RWPE2 (cell line): ENCODE measurements at regions not wholly inside any gene's neighbourhood (a gene's known extent, or its start where the extent isn't known, plus 50 kb on each side); places are given as distances from the start of the nearest gene placed in this dataset.

Experiments used
- ATAC-seq: fragments of 200-7000 bp; cut with Tn5 transposase; 3 replicates; pipeline ENCODE4 v1.9.1; 2021; ENCODE audit warnings: low read depth
- DNase-seq: peaks from one replicate; pipeline ENCODE4 v3.0.0-alpha.2; 2020; ENCODE audit warnings: low spot score
- H3K27ac ChIP-seq: fragments of 450-650 bp; 2 replicates; pipeline ENCODE4 v1.5.1; 2017; ENCODE audit warnings: mild to moderate bottlenecking; ENCODE audit not compliant: poor library complexity, severe bottlenecking
- H3K27me3 ChIP-seq: fragments of 250-450 bp; sonication (Bioruptor Pico); 2 replicates; pipeline ENCODE4 v1.5.1; 2021; ENCODE audit warnings: mild to moderate bottlenecking, moderate library complexity; ENCODE audit not compliant: insufficient read depth, poor library complexity, severe bottlenecking
- H3K36me3 ChIP-seq: fragments of 250-450 bp; sonication (Bioruptor Pico); 2 replicates; pipeline ENCODE4 v1.5.1; 2020; ENCODE audit warnings: low read depth, mild to moderate bottlenecking, moderate library complexity
- H3K4me1 ChIP-seq: fragments of 250-450 bp; sonication (Bioruptor Pico); 2 replicates; pipeline ENCODE4 v1.5.1; 2021; ENCODE audit warnings: mild to moderate bottlenecking, moderate library complexity; ENCODE audit not compliant: insufficient read depth, poor library complexity, severe bottlenecking
- H3K4me3 ChIP-seq: fragments of 250-450 bp; sonication (Bioruptor Pico); 2 replicates; pipeline ENCODE4 v1.5.1; 2021; ENCODE audit warnings: mild to moderate bottlenecking, moderate library complexity; ENCODE audit not compliant: severe bottlenecking
- H3K9me3 ChIP-seq: fragments of 250-450 bp; sonication (Bioruptor Pico); 2 replicates; pipeline ENCODE4 v1.5.1; 2021; ENCODE audit warnings: mild to moderate bottlenecking, moderate library complexity; ENCODE audit not compliant: severe bottlenecking
- CTCF ChIP-seq: fragments of 450-650 bp; IDR thresholded peaks from one replicate; pipeline ENCODE4 v1.5.1; 2017; ENCODE audit warnings: mild to moderate bottlenecking, moderate library complexity; ENCODE audit not compliant: poor library complexity, severe bottlenecking

- Histone ChIP-seq H3K27ac (no peak overlapping the region), H3K27me3 (no peaks in the 10 kb centered on the region), H3K4me1 (peaks cover 18% of the 10 kb centered on the region), H3K4me3 (no peak overlapping the region), H3K9me3 (no peaks in the 10 kb centered on the region), H3K36me3 (no peaks in the 10 kb centered on the region)
- ATAC-seq, result no peak
- TF ChIP-seq CTCF, result no peak
- DNase-seq, result no peak
These were observed 727.8 kb downstream of the CDH11 start for GRCh38 chr16:64394061-64394460.

GRCh38 chr16:64392456-64392855 is 729.4 kb downstream of the CDH11 start:
- Histone ChIP-seq H3K4me1 (peaks cover 7% of the 10 kb centered on the region), H3K27ac (no peak overlapping the region), H3K4me3 (no peak overlapping the region), H3K9me3 (peaks cover 3% of the 10 kb centered on the region), H3K27me3 (no peaks in the 10 kb centered on the region), H3K36me3 (no peaks in the 10 kb centered on the region)
- no peak for ATAC-seq
- no peak for DNase-seq
- TF ChIP-seq CTCF, result no peak

- no peak for TF ChIP-seq CTCF
- Histone ChIP-seq H3K4me3 (no peak overlapping the region), H3K36me3 (no peaks in the 10 kb centered on the region), H3K4me1 (peaks cover 7% of the 10 kb centered on the region), H3K27me3 (no peaks in the 10 kb centered on the region), H3K27ac (peak overlapping the region; percentile 68), H3K9me3 (peaks cover 3% of the 10 kb centered on the region)
- DNase-seq (no peak), ATAC-seq (peak; percentile 98)
These were observed 730.7 kb downstream of the CDH11 start for GRCh38 chr16:64391063-64391600.

GRCh38 chr16:64390102-64390501 is 731.8 kb downstream of the CDH11 start:
- H3K27me3 ChIP-seq, result no peaks in the 10 kb centered on the region
- ATAC-seq (no peak), DNase-seq (no peak)
- H3K36me3 ChIP-seq, result no peaks in the 10 kb centered on the region
- H3K9me3 ChIP-seq, result peaks cover 3% of the 10 kb centered on the region
- no peak overlapping the region for H3K27ac ChIP-seq
- no peak for TF ChIP-seq CTCF
- peaks cover 7% of the 10 kb centered on the region for H3K4me1 ChIP-seq
- H3K4me3 ChIP-seq, result no peak overlapping the region

- Histone ChIP-seq H3K36me3 (no peaks in the 10 kb centered on the region), H3K27ac (no peak overlapping the region), H3K9me3 (peaks cover 3% of the 10 kb centered on the region), H3K27me3 (no peaks in the 10 kb centered on the region), H3K4me1 (no peaks in the 10 kb centered on the region), H3K4me3 (no peak overlapping the region)
- no peak for TF ChIP-seq CTCF
- DNase-seq (no peak), ATAC-seq (no peak)
These were observed 737.2 kb downstream of the CDH11 start for GRCh38 chr16:64384636-64385035.
